Mucosa of descending colon (tissue), 3 donors: ENCODE measurements at regions not wholly inside any gene's neighbourhood (a gene's known extent, or its start where the extent isn't known, plus 50 kb on each side); places are given as distances from the start of the nearest gene placed in this dataset.
A peak's percentile ranks its signal among the peaks of the same experiment; 100 is the strongest.
"Not testable (repeated sequence)": the region's sequence is repeated elsewhere in the genome, so short reads cannot be mapped to it uniquely, and the experiment has no call there.

Experiments
- ATAC-seq: fragments of 200-7000 bp; cut with Tn5 transposase; one replicate; pipeline ENCODE4 v1.9.1; 2020; ENCODE audit warnings: mild to moderate bottlenecking, moderate library complexity
- DNase-seq, 3 donors: peaks; one replicate each; pipeline ENCODE4 v3.0.0-alpha.2; 2020
- H3K36me3 ChIP-seq: fragments of 200-600 bp; one replicate; pipeline ENCODE4 v1.8.0; 2021; ENCODE audit warnings: low read depth, mild to moderate bottlenecking
- H3K4me1 ChIP-seq: fragments of 200-600 bp; one replicate; pipeline ENCODE4 v1.8.0; 2021; ENCODE audit warnings: low read depth, mild to moderate bottlenecking
- H3K4me3 ChIP-seq: fragments of 200-600 bp; one replicate; pipeline ENCODE4 v1.8.0; 2021; ENCODE audit warnings: mild to moderate bottlenecking
- H3K9me3 ChIP-seq: fragments of 200-600 bp; one replicate; pipeline ENCODE4 v1.8.0; 2021; ENCODE audit warnings: mild to moderate bottlenecking
- intact Hi-C, 2 donors: fragments of 100-400 bp; cut with DNase I in 1 of 2; cut with micrococcal nuclease in 1 of 2; formaldehyde crosslinking; loops; one replicate each; pipeline versions ENCODE4 v1.11.0 to v1.11.1; 2022; cut with DNase I, micrococcal nuclease
- TF ChIP-seq, protein P1 (sequence below): fragments of 200-600 bp; IDR thresholded peaks from one replicate; pipeline ENCODE4 v1.8.0; 2022; ENCODE audit warnings: antibody characterized with exemption, mild to moderate bottlenecking
- donor health status: DM: no; HTN: no; CAD: no; lungs with moderate emphysema.
- donor health status: DM: no; HTN: no; CAD: no.
- donor health status: DM: no; HTN: yes; CAD: no.

DNA sequence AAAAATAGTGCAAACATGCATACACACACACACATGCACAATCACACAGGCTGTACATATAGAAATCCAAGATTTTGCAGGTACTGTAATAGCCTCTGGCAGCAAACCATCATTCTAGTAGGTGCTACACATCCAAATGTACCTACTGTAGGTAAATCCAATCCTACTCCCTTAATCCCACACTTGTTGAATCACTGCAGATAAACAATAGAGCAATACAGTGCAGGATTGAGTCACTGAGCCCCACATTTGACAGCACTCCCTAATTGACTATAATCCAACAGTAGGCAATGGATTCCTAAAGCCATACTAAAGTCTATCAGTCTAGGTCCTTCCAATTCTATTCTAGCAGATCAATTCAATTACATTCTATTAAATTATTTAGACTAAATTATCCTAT is 1640.5 kb upstream of the CDH9 start:
- Histone ChIP-seq H3K9me3 (peaks cover 31% of the 10 kb centered on the region), H3K4me3 (no peak overlapping the region), H3K4me1 (no peaks in the 10 kb centered on the region), H3K36me3 (no peaks in the 10 kb centered on the region)
- intact Hi-C loops = no loop called here
- no peak for ATAC-seq
- TF ChIP-seq, protein P1, sequence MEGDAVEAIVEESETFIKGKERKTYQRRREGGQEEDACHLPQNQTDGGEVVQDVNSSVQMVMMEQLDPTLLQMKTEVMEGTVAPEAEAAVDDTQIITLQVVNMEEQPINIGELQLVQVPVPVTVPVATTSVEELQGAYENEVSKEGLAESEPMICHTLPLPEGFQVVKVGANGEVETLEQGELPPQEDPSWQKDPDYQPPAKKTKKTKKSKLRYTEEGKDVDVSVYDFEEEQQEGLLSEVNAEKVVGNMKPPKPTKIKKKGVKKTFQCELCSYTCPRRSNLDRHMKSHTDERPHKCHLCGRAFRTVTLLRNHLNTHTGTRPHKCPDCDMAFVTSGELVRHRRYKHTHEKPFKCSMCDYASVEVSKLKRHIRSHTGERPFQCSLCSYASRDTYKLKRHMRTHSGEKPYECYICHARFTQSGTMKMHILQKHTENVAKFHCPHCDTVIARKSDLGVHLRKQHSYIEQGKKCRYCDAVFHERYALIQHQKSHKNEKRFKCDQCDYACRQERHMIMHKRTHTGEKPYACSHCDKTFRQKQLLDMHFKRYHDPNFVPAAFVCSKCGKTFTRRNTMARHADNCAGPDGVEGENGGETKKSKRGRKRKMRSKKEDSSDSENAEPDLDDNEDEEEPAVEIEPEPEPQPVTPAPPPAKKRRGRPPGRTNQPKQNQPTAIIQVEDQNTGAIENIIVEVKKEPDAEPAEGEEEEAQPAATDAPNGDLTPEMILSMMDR = no peak
- DNase-seq = no peak

GRCh38 chr5:28666110-28666509 is 1627.7 kb upstream of the CDH9 start:
- TF ChIP-seq, protein P1 = no peak
- H3K4me3 ChIP-seq = no peak overlapping the region
- DNase-seq (no peak), ATAC-seq (no peak)
- H3K9me3 ChIP-seq = peaks cover 51% of the 10 kb centered on the region
- intact Hi-C loops = no loop called here
- H3K4me1 ChIP-seq = no peaks in the 10 kb centered on the region
- no peaks in the 10 kb centered on the region for H3K36me3 ChIP-seq

DNA sequence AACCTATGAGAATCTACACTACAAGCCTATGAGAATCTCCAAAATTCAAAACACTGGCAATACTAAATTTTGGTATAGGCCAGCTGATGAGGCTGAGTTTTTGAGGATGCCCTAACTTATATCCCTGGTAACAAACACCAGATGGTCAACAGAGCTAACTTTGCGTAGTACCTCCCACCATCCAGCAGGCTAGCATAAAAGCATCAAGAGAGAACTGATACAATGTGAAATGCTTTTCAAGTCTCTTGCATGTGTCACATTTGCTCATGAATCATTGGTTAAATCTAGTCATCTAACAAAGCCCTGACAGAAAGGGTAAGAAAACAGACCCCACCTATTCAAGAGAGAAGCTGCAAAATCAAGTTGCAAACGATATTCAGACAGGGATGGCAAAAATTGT is 1609.7 kb upstream of the CDH9 start:
- TF ChIP-seq, protein P1 = no peak
- Histone ChIP-seq H3K36me3 (no peaks in the 10 kb centered on the region), H3K9me3 (peaks cover 26% of the 10 kb centered on the region), H3K4me1 (no peaks in the 10 kb centered on the region), H3K4me3 (no peak overlapping the region)
- no peak for ATAC-seq
- intact Hi-C loops = no loop called here
- DNase-seq = no peak

GRCh38 chr5:28632607-28633006 is 1594.2 kb upstream of the CDH9 start:
- TF ChIP-seq, protein P1 = no peak
- H3K9me3 ChIP-seq = peaks cover 34% of the 10 kb centered on the region
- DNase-seq (no peak), ATAC-seq (no peak)
- no peaks in the 10 kb centered on the region for H3K4me1 ChIP-seq
- no peak overlapping the region for H3K4me3 ChIP-seq
- intact Hi-C loops = no loop called here
- H3K36me3 ChIP-seq = no peaks in the 10 kb centered on the region

DNA sequence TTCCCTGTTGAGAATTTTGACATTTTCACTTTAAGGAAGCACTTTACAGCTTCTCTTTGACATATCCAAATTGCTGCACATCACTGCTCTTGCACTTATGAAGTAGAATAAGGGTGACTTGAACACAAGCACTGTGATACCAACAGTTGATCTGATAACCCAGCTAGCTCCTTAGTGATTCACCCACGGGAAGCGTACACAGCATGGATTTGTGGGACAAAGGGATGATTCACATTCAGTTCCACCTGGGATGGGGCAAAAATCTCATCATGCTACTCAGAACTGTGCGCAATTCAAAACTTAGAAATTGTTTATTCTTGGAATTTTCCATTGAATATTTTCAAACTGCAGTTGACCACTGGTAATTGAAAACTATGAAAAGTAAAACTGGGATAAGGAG is 1565.5 kb upstream of the CDH9 start:
- no peaks in the 10 kb centered on the region for H3K36me3 ChIP-seq
- no peak overlapping the region for H3K4me3 ChIP-seq
- DNase-seq (no peak), ATAC-seq (no peak)
- peaks cover 36% of the 10 kb centered on the region for H3K9me3 ChIP-seq
- no peaks in the 10 kb centered on the region for H3K4me1 ChIP-seq
- intact Hi-C loops = no loop called here
- TF ChIP-seq, protein P1 = no peak

GRCh38 chr5:28602429-28602828 is 1564.0 kb upstream of the CDH9 start:
- Histone ChIP-seq H3K9me3 (peaks cover 41% of the 10 kb centered on the region), H3K4me3 (no peak overlapping the region), H3K4me1 (no peaks in the 10 kb centered on the region), H3K36me3 (no peaks in the 10 kb centered on the region)
- DNase-seq (no peak), ATAC-seq (no peak)
- TF ChIP-seq, protein P1 = no peak
- intact Hi-C loops = no loop called here

GRCh38 chr5:28596707-28597106 is 1558.3 kb upstream of the CDH9 start:
- H3K9me3 ChIP-seq = peaks cover 42% of the 10 kb centered on the region
- H3K4me1 ChIP-seq, intact Hi-C loops, H3K4me3 ChIP-seq, ATAC-seq, H3K36me3 ChIP-seq: not testable (repeated sequence)
- peak in 1 of 3 donors; percentile 15 for DNase-seq
